Activated gamma-delta T cell treated with Interleukin-2 at 50 U/mL for 16 hours (primary cell): ENCODE measurements at regions not wholly inside any gene's neighbourhood (a gene's known extent, or its start where the extent isn't known, plus 50 kb on each side); places are given as distances from the start of the nearest gene placed in this dataset.

Source experiments
- DNase-seq: peaks from one replicate; pipeline ENCODE4 v3.0.0-alpha.2; 2020

DNA sequence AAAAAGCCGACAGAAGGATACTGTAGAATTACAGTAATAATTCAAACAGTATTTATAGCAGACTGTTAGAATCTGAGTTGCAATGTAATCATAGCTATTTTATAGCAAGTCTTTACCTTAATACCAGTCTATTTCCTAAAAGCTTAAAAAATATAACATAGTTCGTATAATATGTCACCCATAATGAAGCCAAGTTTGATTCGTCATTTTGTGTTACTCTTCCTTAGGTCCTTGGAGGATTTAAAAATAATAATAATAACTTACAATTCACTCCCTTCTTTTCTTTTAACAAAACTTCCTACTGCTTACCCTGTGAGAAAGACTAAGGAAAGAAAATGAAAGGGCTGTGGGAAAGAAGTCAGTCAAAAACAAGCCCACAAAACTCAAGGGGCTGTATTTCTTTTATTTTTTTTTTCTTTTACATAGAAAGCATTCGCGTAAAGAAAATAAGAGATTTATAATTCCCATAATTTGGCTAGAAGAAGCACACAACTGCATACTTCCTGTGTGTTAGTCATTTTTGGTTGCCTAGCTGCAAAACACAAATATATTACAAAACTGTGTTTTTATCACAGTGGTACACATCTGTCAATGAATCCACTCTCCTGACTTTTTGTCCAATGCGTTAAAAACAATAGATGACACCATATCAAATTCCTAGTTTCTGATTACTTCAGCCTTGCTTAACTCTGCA lies 187.2 kb upstream of the CELF2 start:
- DNase-seq: no peak

DNA sequence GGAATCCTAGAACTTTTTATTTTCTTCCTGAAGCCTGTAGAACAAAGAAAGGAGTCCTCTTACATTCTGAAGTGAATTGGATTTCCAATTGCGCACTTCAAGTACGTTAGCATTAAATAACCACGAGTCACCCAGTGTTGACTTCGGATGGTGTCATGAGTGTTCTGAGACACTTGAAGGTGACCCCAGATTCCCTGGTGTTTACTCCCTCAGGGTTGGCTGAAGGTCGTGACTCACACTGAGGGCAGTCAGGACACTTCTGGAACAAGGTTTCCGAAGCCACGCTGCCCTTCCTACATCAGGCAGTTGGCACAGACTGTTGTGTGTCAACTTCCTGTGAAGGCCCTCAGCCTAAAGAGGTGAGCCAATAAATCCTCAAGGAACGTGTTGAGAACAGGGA lies 186.6 kb upstream of the CELF2 start:
- DNase-seq: no peak

- no peak for DNase-seq
These were observed 183.7 kb upstream of the CELF2 start for GRCh38 chr10:10833955-10834354.

GRCh38 chr10:10844251-10844650 lies 173.4 kb upstream of the CELF2 start:
- DNase-seq: no peak

DNA sequence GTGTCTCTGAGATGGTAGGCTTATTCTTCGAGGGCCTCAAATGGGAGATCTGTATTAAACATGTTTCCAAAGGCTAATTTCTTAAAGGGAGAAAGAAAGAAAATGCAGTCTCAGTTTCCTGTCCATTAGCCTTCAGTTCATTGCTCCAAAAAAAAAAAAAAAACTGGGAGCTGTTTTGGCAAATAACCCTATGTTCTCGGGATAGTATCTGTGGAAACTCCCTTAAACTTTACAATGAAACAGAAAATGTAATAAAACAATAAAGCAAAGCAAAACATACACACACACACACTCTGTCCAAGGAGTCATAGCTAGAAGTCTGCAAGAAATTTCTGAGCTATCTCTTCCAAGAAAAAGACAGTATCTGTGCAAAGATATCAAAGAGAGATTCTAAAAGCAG lies 172.5 kb upstream of the CELF2 start:
- DNase-seq: no peak

DNA sequence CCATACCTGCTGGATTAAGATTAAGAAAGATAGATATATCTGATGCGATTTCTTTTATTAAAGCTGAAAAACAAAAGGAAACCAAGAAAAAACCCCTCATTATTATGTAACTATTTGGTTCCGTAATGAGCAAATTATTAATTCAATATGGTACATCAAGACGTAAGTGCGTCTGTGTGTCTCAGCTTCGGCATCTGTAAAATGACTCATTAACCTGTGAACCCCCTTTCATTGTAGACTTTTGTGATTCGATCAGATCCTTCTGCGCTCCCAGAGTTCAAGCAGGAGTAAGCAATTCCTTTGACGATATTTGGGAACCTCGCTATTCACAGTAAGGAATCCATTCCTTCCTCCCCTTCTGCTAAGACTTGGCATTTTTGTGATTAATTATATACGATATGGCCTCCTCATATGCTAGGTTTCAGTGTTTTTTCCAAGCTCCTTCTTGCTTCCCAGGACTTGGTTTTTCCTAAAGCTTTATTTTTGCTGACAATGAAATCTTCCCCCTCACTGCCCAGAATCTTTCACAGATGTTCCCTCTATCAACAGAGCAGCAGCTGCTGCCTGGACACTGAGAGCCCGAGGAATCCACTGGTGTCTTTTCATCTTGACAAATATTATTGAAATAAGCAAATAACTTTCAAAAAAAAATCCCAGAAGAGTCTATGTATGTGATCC lies 171.7 kb upstream of the CELF2 start:
- no peak for DNase-seq

DNA sequence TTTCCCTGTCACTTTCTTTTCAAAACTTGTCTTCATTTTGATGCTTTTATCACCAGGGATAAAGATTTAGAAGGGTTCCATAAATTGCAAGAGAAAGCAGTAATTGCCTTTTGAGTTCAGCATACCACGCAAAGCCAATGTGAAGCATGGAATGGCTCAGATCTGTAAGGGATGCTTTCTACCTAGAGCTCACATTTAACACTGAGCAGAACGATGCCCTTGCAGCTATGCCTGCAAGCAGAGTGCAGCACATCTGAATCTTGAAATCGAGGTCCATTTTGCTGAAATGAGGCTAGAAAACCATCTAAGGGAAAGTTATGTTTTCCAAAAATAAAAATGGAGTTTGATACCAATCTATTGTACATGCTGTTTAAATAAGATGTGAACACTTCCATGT lies 171.2 kb upstream of the CELF2 start:
- DNase-seq: no peak

GRCh38 chr10:10847387-10847786 lies 170.3 kb upstream of the CELF2 start:
- no peak for DNase-seq

GRCh38 chr10:10848488-10849111 lies 169.1 kb upstream of the CELF2 start:
- no peak for DNase-seq

DNA sequence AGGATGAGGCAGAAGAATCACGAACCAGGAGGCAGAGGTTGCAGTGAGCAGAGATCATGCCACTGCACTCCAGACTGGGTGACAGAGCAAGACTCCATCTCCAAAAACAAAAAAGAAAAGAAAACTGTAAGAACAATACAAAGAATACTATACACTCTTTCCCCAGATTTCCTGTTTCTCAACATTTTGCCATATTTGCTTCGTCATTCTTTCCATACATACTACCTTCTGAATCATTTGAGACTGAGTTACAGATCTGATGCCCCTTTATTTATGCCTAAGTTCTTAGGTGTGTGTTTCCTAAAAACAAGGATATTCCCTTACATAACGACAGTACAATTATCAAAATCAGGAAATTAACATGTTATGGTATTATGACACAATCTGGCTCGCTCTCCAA lies 168.4 kb upstream of the CELF2 start:
- no peak for DNase-seq

DNA sequence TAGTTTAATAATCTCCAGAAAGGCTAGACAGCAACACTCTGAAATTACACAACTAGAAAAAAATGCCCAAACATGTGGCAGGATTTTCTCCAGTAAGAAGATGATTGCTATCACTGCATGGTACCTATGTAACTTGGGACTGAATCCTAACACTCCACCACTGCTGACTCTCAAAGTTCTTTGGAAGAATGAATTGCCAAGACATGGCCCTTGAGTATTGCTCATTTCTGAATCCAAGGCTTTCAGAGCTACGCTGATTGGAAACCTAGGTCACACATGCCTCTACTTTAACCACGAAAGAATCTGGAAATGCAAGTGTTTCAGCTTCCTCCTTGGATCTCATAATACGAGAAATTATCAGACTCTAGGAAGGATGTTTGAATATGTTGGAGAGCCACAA lies 167.5 kb upstream of the CELF2 start:
- no peak for DNase-seq

DNA sequence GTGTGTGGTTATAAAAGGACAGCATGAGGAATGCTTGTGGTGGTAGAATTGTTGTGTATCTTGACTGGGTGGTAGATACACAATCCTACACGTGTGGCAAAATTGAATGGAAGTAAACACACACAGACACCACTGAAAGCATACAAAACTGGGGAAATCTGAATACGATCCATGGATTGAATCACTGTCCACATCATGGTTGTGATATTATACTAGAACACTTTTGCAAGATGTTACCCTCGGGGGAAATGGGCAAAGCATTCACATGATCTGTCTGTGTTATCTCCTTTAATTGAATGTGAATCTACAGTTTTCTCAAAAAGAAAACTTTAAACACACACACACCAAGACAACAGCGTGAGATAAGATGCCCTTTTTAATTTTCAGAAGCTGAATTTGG lies 165.2 kb upstream of the CELF2 start:
- no peak for DNase-seq

DNA sequence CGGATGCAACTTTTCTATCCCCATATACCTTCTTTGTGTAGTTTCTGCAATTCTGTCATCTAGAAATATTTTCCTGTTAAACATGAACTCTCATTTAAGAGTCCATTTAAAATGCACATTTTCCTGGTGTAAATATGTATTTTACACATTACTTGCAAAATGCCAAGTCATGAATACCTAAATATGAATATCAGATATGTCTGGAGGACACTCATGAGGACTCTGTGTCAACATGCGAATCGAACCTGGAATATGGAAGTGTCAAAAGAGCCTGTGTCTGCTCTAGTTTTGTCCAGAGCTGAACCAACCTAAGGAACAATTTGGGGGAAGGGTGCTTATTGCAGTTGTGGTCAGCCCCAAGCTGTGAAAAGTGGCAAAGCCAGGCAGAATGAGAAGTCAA lies 163.7 kb upstream of the CELF2 start:
- DNase-seq: no peak

- no peak for DNase-seq
These were observed 162.9 kb upstream of the CELF2 start for GRCh38 chr10:10854725-10855124.

GRCh38 chr10:10855151-10855581 lies 162.5 kb upstream of the CELF2 start:
- DNase-seq: no peak

- DNase-seq: no peak
These were observed 157.2 kb upstream of the CELF2 start for GRCh38 chr10:10860455-10860976.

DNA sequence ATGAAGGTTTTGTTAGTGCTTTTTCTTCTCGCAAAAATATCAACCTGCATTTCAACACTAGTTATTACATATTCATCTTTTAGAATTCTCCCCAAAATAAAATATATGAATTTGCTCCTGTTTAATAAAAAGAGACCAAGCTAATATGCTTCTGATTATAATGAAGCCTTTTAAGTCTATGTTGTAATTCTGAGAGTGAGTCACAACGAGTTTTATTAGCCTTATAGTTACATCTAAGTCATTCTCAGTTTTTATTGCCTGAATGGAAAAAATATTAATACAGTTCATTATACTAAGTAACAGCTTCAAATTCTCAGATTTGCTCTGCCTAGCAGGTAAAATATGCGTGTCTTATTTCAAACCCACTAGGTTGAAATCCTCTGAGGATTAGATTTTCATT lies 152.4 kb upstream of the CELF2 start:
- no peak for DNase-seq

DNA sequence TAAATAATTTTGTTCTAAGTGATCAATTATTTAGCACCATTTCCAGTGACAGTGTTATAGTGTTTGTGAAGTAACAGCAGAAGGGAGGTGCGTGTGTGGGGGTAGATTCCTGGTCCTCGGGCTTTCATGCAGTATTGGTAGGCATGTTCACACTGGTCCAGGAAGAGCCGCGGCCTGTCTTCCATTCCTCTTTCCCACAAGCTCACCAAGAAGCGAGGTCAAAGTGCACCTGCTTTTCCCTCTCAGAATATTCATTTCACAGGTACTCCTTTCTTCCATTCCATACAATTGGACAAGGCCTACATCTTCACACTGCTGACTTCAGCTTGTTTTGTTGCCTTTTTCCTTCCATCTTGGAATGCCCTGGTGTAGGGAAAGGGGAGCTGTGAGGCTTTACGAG lies 151.8 kb upstream of the CELF2 start:
- no peak for DNase-seq

GRCh38 chr10:10869592-10869991 lies 148.1 kb upstream of the CELF2 start:
- DNase-seq: no peak

GRCh38 chr10:10870523-10871241 lies 147.0 kb upstream of the CELF2 start:
- DNase-seq: no peak

DNA sequence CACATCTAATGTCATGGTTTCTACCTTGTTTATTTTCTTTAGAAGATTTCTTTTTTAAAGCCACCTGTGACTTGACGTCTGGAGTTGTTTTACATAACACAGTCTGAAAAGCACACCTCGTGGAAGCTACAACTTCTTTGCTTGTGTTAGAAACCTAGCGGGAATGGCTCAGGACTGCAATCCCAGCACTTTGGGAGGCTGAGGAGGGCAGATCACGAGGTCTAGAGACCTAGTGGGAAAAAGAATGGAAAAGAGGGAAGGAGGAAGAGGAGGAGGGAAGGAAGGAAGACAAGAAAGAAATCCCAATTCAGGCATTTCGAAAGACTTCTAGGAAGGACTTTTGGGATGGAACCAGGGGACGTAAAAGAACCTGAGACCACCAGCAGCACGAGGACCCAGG lies 146.3 kb upstream of the CELF2 start:
- DNase-seq: no peak

DNA sequence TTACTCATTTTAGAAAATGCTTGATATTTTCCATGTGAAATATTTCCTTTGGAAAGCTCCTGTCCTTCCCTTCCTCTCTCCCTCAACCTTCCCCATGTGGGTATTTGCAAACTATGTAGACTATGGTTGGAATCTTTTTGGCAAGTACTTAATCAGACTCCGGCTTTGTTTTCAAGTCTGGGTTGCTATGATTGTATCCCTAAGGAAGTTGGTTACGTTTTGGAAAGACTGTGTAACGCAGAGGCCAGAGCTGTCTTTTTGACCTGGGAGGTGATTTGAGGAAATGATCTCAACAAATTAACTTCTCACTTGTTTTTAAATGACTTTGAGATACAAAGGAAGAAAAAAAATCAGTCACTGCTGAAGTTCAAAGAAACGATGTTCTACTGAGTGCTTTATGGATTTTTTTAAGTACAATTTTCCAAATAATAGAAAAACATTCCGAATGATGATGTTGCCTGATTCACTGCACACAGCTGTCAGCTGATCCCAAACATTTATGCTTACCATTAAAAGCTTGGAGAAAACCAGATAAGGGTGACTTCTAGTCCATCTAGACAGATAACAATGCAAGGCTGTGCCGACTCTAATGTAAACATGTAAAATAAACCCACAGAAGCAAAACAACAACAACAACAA lies 145.5 kb upstream of the CELF2 start:
- no peak for DNase-seq

GRCh38 chr10:10872764-10873163 lies 144.9 kb upstream of the CELF2 start:
- no peak for DNase-seq
